WTC11 (cell line): ENCODE measurements at regions not wholly inside any gene's neighbourhood (a gene's known extent, or its start where the extent isn't known, plus 50 kb on each side); places are given as distances from the start of the nearest gene placed in this dataset.

Source experiments
- ATAC-seq: fragments of 200-7000 bp; cut with Tn5 transposase; 2 replicates; pipeline ENCODE4 v1.10.0; 2021; ENCODE audit warnings: mild to moderate bottlenecking, moderate library complexity
- CTCF ChIA-PET: fragments of 300-600 bp; sonication (Branson Sonifier 250); formaldehyde crosslinking; loops from one replicate; lab custom pipeline; 2021; ENCODE audit warnings: antibody characterized with exemption; lab: Charles Lee
- POLR2A ChIA-PET: fragments of 350-600 bp; sonication (Branson Sonifier 250); formaldehyde crosslinking; loops from one replicate; lab custom pipeline; 2021; ENCODE audit warnings: antibody characterized with exemption; lab: Charles Lee
- DNase-seq: peaks from one replicate; pipeline ENCODE4 v3.0.0; 2021; ENCODE audit warnings: low spot score
- H3K27ac Mint-ChIP-seq: 2 replicates; pipeline ENCODE4 v1.8.0; 2021; ENCODE audit warnings: mixed read lengths
- H3K27me3 Mint-ChIP-seq: 2 replicates; pipeline ENCODE4 v1.8.0; 2021; ENCODE audit warnings: low read depth, mild to moderate bottlenecking, moderate library complexity, mixed read lengths
- H3K36me3 Mint-ChIP-seq: 2 replicates; pipeline ENCODE4 v1.8.0; 2021; ENCODE audit warnings: mixed read lengths
- H3K4me1 Mint-ChIP-seq: 2 replicates; pipeline ENCODE4 v1.8.0; 2022; ENCODE audit warnings: mixed read lengths
- H3K4me3 Mint-ChIP-seq: 2 replicates; pipeline ENCODE4 v1.8.0; 2021; ENCODE audit warnings: mild to moderate bottlenecking, moderate library complexity, mixed read lengths
- H3K9me3 Mint-ChIP-seq: 2 replicates; pipeline ENCODE4 v1.8.0; 2021; ENCODE audit warnings: mixed read lengths
- GTF2I ChIP-seq: fragments of 250-450 bp; sonication (Bioruptor Pico); conservative IDR thresholded peaks from 2 replicates; pipeline ENCODE4 v1.4.0; 2021; ENCODE audit warnings: mild to moderate bottlenecking
- MYBL2 ChIP-seq: sonication (generic); formaldehyde crosslinking; IDR thresholded peaks from 2 replicates; pipeline ENCODE4 v1.8.1; 2023; ENCODE audit warnings: mild to moderate bottlenecking, moderate library complexity, missing genetic modification reagents
- NR2C2 ChIP-seq: sonication (generic); formaldehyde crosslinking; IDR thresholded peaks from 2 replicates; pipeline ENCODE4 v1.8.0; 2022; ENCODE audit warnings: mild to moderate bottlenecking, missing genetic modification reagents
- RELA ChIP-seq: sonication (generic); formaldehyde crosslinking; IDR thresholded peaks from 2 replicates; pipeline ENCODE4 v1.8.1; 2022; ENCODE audit warnings: missing genetic modification reagents, mild to moderate bottlenecking, borderline replicate concordance
- RORB ChIP-seq: fragments of 250-450 bp; sonication (Bioruptor Pico); IDR thresholded peaks from 2 replicates; pipeline ENCODE4 v1.9.0; 2021; ENCODE audit warnings: mild to moderate bottlenecking
- SMAD3 ChIP-seq: sonication (generic); formaldehyde crosslinking; IDR thresholded peaks from 2 replicates; pipeline ENCODE4 v1.8.0; 2022; ENCODE audit warnings: missing genetic modification reagents, mild to moderate bottlenecking, borderline replicate concordance
- SOX15 ChIP-seq: fragments of 250-450 bp; sonication (Bioruptor Pico); IDR thresholded peaks from 2 replicates; pipeline ENCODE4 v1.9.0; 2021; ENCODE audit warnings: mild to moderate bottlenecking
- TCF7 ChIP-seq: sonication (generic); formaldehyde crosslinking; IDR thresholded peaks from 2 replicates; pipeline ENCODE4 v1.8.0; 2022; ENCODE audit warnings: mild to moderate bottlenecking, low read depth, missing genetic modification reagents, moderate library complexity
- ZNF263 ChIP-seq: sonication (generic); formaldehyde crosslinking; IDR thresholded peaks from 2 replicates; pipeline ENCODE4 v1.8.1; 2022; ENCODE audit warnings: low read depth, mild to moderate bottlenecking, moderate library complexity, missing genetic modification reagents
- ZNF671 ChIP-seq: fragments of 250-450 bp; sonication (Bioruptor Pico); IDR thresholded peaks from 2 replicates; pipeline ENCODE4 v1.8.0; 2021; ENCODE audit warnings: mild to moderate bottlenecking
- TF ChIP-seq, protein P1 (sequence below): sonication (generic); formaldehyde crosslinking; IDR thresholded peaks from 2 replicates; pipeline ENCODE4 v1.8.1; 2022; ENCODE audit warnings: low read depth, mild to moderate bottlenecking, moderate library complexity, missing genetic modification reagents, borderline replicate concordance
- TF ChIP-seq, protein P2 (sequence below): fragments of 250-450 bp; sonication (Bioruptor Pico); IDR thresholded peaks from 2 replicates; pipeline ENCODE4 v1.9.0; 2021; ENCODE audit warnings: mild to moderate bottlenecking, borderline replicate concordance
- TF ChIP-seq, protein P3 (sequence below): sonication (generic); formaldehyde crosslinking; IDR thresholded peaks from 2 replicates; pipeline ENCODE4 v1.8.1; 2023; ENCODE audit warnings: mild to moderate bottlenecking, missing genetic modification reagents
- TF ChIP-seq, protein P4 (sequence below): sonication (generic); formaldehyde crosslinking; IDR thresholded peaks from 2 replicates; pipeline ENCODE4 v1.8.0; 2022; ENCODE audit warnings: mild to moderate bottlenecking, missing genetic modification reagents
- TF ChIP-seq, protein P5 (sequence below): fragments of 250-450 bp; sonication (Bioruptor Pico); IDR thresholded peaks from 2 replicates; pipeline ENCODE4 v1.9.0; 2021; ENCODE audit warnings: moderate library complexity, mild to moderate bottlenecking, inconsistent platforms, borderline replicate concordance
- TF ChIP-seq, protein P6 (sequence below): sonication (generic); formaldehyde crosslinking; IDR thresholded peaks from 2 replicates; pipeline ENCODE4 v1.8.0; 2023; ENCODE audit warnings: missing genetic modification reagents, mild to moderate bottlenecking, borderline replicate concordance

DNA sequence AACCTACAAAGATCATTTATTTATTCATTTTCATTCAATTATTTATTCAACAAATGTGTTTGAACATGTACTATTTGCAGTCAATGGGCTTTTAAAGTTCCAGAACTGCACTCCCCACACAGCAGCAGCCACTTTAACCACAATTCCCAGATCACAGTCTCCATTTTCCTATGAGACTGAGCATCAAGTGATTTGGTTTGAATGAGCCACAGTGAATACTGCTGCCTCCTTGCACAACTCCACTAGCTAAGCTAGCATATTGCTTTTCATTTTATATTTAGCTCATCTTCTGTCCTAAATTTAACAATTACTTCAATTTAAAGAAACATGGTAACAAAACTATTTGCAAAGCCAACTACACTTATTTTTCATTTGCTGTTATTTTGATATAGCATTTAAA lies 353.4 kb upstream of the VRK2 start (continued):
- TF ChIP-seq, protein P1, sequence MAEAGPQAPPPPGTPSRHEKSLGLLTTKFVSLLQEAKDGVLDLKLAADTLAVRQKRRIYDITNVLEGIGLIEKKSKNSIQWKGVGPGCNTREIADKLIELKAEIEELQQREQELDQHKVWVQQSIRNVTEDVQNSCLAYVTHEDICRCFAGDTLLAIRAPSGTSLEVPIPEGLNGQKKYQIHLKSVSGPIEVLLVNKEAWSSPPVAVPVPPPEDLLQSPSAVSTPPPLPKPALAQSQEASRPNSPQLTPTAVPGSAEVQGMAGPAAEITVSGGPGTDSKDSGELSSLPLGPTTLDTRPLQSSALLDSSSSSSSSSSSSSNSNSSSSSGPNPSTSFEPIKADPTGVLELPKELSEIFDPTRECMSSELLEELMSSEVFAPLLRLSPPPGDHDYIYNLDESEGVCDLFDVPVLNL: no peak
- no peak for TF ChIP-seq ZNF671 (CRISPR knock-in tag)

DNA sequence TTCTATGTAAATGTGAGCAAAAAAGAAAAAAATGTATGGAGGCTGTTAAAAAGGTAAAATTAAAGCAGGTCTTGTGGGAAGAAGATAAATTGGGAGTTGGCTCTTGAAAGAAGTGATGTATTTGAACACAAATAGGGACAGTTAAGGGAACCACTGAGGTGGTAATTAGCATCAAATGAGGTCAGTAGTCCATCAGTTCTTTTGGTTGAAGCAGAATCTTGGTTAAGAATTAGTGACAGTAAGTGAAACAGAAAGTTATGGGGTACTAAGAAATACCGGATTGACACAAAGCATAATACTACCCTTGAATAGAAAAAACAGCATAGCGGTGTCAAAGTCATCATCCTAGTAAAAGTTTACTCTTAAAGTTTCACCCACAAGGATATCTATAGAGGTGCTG lies 352.6 kb upstream of the VRK2 start:
- POLR2A ChIA-PET: no interaction called here
- CTCF ChIA-PET: no interaction called here
- DNase-seq (no peak), ATAC-seq (no peak)
- Mint-ChIP-seq H3K9me3 (peaks cover 38% of the 10 kb centered on the region), H3K27ac (peak overlapping the region; percentile 21), H3K4me3 (no peak overlapping the region), H3K27me3 (no peaks in the 10 kb centered on the region; the same call in 1 of the 2 replicates), H3K4me1 (peaks cover 23% of the 10 kb centered on the region), H3K36me3 (peaks cover 27% of the 10 kb centered on the region)
- TF ChIP-seq SOX15 (CRISPR knock-in tag): no peak
- TF ChIP-seq, protein P2, sequence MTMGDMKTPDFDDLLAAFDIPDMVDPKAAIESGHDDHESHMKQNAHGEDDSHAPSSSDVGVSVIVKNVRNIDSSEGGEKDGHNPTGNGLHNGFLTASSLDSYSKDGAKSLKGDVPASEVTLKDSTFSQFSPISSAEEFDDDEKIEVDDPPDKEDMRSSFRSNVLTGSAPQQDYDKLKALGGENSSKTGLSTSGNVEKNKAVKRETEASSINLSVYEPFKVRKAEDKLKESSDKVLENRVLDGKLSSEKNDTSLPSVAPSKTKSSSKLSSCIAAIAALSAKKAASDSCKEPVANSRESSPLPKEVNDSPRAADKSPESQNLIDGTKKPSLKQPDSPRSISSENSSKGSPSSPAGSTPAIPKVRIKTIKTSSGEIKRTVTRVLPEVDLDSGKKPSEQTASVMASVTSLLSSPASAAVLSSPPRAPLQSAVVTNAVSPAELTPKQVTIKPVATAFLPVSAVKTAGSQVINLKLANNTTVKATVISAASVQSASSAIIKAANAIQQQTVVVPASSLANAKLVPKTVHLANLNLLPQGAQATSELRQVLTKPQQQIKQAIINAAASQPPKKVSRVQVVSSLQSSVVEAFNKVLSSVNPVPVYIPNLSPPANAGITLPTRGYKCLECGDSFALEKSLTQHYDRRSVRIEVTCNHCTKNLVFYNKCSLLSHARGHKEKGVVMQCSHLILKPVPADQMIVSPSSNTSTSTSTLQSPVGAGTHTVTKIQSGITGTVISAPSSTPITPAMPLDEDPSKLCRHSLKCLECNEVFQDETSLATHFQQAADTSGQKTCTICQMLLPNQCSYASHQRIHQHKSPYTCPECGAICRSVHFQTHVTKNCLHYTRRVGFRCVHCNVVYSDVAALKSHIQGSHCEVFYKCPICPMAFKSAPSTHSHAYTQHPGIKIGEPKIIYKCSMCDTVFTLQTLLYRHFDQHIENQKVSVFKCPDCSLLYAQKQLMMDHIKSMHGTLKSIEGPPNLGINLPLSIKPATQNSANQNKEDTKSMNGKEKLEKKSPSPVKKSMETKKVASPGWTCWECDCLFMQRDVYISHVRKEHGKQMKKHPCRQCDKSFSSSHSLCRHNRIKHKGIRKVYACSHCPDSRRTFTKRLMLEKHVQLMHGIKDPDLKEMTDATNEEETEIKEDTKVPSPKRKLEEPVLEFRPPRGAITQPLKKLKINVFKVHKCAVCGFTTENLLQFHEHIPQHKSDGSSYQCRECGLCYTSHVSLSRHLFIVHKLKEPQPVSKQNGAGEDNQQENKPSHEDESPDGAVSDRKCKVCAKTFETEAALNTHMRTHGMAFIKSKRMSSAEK (CRISPR knock-in tag): no peak
- TF ChIP-seq NR2C2 (CRISPR knock-in tag): no peak
- no peak for TF ChIP-seq ZNF263
- no peak for TF ChIP-seq GTF2I (CRISPR knock-in tag)
- no peak for TF ChIP-seq TCF7 (CRISPR knock-in tag)
- TF ChIP-seq, protein P3, sequence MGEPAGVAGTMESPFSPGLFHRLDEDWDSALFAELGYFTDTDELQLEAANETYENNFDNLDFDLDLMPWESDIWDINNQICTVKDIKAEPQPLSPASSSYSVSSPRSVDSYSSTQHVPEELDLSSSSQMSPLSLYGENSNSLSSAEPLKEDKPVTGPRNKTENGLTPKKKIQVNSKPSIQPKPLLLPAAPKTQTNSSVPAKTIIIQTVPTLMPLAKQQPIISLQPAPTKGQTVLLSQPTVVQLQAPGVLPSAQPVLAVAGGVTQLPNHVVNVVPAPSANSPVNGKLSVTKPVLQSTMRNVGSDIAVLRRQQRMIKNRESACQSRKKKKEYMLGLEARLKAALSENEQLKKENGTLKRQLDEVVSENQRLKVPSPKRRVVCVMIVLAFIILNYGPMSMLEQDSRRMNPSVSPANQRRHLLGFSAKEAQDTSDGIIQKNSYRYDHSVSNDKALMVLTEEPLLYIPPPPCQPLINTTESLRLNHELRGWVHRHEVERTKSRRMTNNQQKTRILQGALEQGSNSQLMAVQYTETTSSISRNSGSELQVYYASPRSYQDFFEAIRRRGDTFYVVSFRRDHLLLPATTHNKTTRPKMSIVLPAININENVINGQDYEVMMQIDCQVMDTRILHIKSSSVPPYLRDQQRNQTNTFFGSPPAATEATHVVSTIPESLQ (CRISPR knock-in tag): no peak
- TF ChIP-seq RORB: no peak
- TF ChIP-seq SMAD3 (CRISPR knock-in tag): no peak
- TF ChIP-seq, protein P4, sequence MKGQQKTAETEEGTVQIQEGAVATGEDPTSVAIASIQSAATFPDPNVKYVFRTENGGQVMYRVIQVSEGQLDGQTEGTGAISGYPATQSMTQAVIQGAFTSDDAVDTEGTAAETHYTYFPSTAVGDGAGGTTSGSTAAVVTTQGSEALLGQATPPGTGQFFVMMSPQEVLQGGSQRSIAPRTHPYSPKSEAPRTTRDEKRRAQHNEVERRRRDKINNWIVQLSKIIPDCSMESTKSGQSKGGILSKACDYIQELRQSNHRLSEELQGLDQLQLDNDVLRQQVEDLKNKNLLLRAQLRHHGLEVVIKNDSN: no peak
- no peak for TF ChIP-seq MYBL2 (CRISPR knock-in tag)

DNA sequence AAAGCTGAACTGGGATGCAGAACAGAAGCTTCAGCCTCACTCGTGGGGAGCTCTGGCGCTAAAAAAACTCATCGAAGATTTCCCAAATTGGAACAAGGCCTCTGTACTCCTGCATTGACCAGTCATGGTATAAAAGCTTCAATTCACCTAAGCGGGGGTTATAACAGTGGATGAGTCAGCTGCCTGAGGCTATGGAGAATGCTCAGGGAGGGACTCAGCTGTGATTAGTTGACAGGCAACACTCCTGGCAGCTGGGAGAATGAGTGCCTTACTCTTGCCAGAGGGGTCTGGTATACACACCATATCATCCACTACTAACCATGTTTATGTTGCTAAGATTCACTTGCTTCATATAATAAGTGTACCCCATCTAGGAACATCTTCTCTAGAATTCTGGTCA lies 350.6 kb upstream of the VRK2 start:
- ATAC-seq: peak; percentile 79
- POLR2A ChIA-PET: no interaction called here
- peaks cover 18% of the 10 kb centered on the region for H3K9me3 Mint-ChIP-seq
- no peaks in the 10 kb centered on the region; the same call in none of the 2 replicates for H3K27me3 Mint-ChIP-seq
- peaks cover 40% of the 10 kb centered on the region for H3K4me1 Mint-ChIP-seq
- no peak for DNase-seq
- CTCF ChIA-PET: no interaction called here
- no peak overlapping the region for H3K27ac Mint-ChIP-seq
- peaks cover 9% of the 10 kb centered on the region for H3K36me3 Mint-ChIP-seq
- no peak overlapping the region for H3K4me3 Mint-ChIP-seq
- TF ChIP-seq, protein P4: no peak
- TF ChIP-seq RELA: no peak
- TF ChIP-seq, protein P5, sequence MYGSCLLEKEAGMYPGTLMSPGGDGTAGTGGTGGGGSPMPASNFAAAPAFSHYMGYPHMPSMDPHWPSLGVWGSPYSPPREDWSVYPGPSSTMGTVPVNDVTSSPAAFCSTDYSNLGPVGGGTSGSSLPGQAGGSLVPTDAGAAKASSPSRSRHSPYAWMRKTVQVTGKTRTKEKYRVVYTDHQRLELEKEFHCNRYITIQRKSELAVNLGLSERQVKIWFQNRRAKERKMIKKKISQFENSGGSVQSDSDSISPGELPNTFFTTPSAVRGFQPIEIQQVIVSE (CRISPR knock-in tag): no peak
- TF ChIP-seq, protein P6, sequence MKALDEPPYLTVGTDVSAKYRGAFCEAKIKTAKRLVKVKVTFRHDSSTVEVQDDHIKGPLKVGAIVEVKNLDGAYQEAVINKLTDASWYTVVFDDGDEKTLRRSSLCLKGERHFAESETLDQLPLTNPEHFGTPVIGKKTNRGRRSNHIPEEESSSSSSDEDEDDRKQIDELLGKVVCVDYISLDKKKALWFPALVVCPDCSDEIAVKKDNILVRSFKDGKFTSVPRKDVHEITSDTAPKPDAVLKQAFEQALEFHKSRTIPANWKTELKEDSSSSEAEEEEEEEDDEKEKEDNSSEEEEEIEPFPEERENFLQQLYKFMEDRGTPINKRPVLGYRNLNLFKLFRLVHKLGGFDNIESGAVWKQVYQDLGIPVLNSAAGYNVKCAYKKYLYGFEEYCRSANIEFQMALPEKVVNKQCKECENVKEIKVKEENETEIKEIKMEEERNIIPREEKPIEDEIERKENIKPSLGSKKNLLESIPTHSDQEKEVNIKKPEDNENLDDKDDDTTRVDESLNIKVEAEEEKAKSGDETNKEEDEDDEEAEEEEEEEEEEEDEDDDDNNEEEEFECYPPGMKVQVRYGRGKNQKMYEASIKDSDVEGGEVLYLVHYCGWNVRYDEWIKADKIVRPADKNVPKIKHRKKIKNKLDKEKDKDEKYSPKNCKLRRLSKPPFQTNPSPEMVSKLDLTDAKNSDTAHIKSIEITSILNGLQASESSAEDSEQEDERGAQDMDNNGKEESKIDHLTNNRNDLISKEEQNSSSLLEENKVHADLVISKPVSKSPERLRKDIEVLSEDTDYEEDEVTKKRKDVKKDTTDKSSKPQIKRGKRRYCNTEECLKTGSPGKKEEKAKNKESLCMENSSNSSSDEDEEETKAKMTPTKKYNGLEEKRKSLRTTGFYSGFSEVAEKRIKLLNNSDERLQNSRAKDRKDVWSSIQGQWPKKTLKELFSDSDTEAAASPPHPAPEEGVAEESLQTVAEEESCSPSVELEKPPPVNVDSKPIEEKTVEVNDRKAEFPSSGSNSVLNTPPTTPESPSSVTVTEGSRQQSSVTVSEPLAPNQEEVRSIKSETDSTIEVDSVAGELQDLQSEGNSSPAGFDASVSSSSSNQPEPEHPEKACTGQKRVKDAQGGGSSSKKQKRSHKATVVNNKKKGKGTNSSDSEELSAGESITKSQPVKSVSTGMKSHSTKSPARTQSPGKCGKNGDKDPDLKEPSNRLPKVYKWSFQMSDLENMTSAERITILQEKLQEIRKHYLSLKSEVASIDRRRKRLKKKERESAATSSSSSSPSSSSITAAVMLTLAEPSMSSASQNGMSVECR (CRISPR knock-in tag): no peak
